GM12892 (cell line): ENCODE measurements at regions not wholly inside any gene's neighbourhood (a gene's known extent, or its start where the extent isn't known, plus 50 kb on each side); places are given as distances from the start of the nearest gene placed in this dataset.

Experiments
- POLR2A ChIP-seq: IDR thresholded peaks from 2 replicates; pipeline ENCODE4 v1.6.1; 2011; ENCODE audit warnings: low read depth, low read length, control low read depth
- POLR2AphosphoS5 ChIP-seq: IDR thresholded peaks from 2 replicates; pipeline ENCODE4 v1.6.1; 2011; ENCODE audit warnings: low read depth, low read length, control low read depth
- TAF1 ChIP-seq: IDR thresholded peaks from 2 replicates; pipeline ENCODE4 v1.6.1; 2011; ENCODE audit warnings: low read depth, mild to moderate bottlenecking, control low read depth, low read length, borderline replicate concordance

DNA sequence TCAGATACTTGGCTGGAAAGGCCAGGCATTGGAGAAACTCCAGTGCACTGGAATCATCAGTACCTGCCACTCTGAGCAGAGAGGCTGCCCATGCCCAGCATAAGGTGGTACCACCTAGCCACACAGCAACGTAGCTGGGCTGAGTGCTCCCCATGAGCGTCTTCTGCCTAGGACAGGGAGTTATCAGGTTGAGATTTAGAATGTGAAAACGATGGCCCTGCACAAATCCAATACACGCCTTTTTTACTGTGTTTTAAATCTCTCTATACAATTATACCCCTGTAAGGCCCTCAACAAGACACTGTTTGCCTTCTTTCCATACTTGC, 66.7 kb upstream of the PTGR2 start:
- TF ChIP-seq POLR2AphosphoS5 (no peak), POLR2A (no peak), TAF1 (no peak)
